ENCODE measurements at regions not wholly inside any gene's neighbourhood (a gene's known extent, or its start where the extent isn't known, plus 50 kb on each side); places are given as distances from the start of the nearest gene placed in this dataset.
A peak's percentile ranks its signal among the peaks of the same experiment; 100 is the strongest.

DNA sequence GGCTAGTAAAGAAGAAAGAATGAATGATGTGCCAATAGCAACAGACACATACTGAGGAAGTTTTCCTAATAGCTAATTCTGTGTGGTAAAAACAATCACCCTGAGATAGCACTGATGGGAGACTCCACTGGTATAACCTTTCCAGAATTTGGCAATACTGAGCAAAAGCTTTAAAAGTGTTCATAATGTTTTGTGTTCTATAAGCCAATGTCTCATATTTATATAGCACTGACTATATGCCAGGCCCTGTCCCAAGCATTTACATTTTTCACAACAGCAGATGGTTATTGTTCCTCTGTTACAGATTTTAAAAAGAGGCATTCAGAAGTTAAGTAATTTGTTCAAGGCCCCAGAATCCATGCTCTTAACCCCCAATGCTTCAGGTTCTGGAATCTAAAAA, 108.0 kb upstream of the DST start:
- TF ChIP-seq, protein P1, sequence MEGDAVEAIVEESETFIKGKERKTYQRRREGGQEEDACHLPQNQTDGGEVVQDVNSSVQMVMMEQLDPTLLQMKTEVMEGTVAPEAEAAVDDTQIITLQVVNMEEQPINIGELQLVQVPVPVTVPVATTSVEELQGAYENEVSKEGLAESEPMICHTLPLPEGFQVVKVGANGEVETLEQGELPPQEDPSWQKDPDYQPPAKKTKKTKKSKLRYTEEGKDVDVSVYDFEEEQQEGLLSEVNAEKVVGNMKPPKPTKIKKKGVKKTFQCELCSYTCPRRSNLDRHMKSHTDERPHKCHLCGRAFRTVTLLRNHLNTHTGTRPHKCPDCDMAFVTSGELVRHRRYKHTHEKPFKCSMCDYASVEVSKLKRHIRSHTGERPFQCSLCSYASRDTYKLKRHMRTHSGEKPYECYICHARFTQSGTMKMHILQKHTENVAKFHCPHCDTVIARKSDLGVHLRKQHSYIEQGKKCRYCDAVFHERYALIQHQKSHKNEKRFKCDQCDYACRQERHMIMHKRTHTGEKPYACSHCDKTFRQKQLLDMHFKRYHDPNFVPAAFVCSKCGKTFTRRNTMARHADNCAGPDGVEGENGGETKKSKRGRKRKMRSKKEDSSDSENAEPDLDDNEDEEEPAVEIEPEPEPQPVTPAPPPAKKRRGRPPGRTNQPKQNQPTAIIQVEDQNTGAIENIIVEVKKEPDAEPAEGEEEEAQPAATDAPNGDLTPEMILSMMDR (IDR thresholded peaks at IDR 0.05): no peak
- no peak overlapping the region for H3K4me3 ChIP-seq
- no peaks in the 10 kb centered on the region for H3K9me3 ChIP-seq
- DNase-seq (ENCODE audit: low spot score in 2 of 2): no peak
- H3K27me3 ChIP-seq: no peaks in the 10 kb centered on the region
- H3K4me1 ChIP-seq: peaks cover 4 to 33% of the 10 kb centered on the region in 2 donors
- no peaks in the 10 kb centered on the region for H3K36me3 ChIP-seq
- intact Hi-C loops (cut with DNase I): no loop called here
- peak overlapping the region in 1 of 2 donors; percentile 56 for H3K27ac ChIP-seq

DNA sequence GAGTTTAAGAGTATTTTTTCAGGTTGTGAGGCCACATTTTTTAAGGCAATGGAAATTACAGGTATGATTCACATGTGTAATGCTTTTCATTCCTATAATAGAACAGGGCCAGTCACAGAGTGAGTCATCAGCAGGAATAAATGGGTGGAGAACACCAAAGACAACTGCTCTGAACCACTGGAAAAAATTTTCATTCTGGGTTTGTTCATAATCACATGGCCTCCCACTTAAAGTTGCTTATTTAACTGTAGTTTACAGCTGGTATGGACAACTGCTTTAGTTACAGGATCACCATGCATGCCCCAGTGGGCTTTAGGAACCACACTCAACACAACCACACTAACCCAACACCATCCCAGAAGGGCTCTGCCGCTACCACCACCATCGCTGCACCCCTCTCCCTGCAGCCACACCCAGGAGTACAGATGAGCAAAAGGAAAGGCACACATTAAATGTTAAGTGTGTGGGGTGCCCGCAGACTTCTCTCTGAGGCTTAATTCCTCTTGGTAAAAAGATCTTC, 107.0 kb upstream of the DST start:
- Histone ChIP-seq H3K9me3 (no peaks in the 10 kb centered on the region), H3K4me3 (no peak overlapping the region), H3K27me3 (no peaks in the 10 kb centered on the region), H3K4me1 (peaks cover 4 to 32% of the 10 kb centered on the region in 2 donors), H3K36me3 (no peaks in the 10 kb centered on the region), H3K27ac (peak overlapping the region; percentile 24 to 56)
- DNase-seq (ENCODE audit: low spot score in 2 of 2): no peak
- intact Hi-C loops (cut with DNase I): no loop called here
- TF ChIP-seq, protein P1 (IDR thresholded peaks at IDR 0.05): no peak

DNA sequence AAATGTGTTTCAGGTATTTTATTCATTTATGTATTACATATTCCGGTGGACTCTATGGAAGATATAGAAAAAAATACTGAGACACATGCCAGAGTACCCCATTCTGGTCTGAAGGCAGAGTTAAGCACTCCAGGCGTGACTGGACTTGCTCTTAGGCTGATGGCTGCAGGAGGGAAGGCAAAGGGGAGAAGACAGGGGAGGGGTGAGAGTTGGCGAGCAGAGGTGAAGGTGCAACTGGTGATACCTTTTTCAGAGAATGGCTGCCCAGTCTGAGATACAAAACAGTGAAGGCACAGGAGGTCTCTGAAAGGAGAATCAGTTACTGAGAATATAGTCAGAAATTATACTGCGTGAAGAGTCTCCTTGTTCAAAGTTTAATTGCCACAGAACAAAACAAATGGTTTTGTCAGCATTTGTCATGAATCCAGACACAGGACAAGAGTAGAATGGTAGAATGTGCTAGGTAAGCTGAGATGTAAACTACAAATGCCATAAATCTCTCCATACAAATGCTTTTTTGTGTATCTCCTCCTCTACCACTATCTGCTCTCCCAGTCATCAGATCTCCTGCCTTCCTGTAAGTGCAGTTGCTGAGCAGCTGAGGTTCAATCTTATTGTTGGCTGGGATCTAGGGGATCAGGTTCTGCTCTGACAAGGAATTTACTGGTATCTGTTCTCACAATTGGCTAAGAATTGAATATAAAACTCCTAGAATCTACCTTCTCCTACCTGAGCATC, 104.2 kb upstream of the DST start:
- H3K4me1 ChIP-seq: peaks cover 4 to 21% of the 10 kb centered on the region in 2 donors
- H3K27ac ChIP-seq: no peak overlapping the region

DNA sequence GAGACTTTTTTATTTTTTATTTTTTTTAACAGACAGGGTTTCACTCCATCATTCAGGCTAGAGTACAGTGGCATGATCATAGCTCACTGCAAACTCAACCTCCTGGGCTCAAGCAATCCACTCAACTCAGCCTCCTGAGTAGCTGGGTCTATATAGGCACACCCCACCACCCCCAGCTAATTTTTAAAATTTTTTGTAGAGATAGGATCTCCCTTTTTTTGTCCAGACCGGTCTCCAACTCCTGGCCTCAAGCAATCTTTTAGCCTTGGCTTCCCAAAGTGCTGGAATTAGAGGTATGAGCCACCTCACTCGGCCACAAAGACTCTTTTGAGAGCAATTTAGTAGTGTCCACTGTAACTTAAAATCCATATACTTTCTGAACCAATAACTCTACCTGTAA, 103.3 kb upstream of the DST start:
- no peak overlapping the region for H3K4me3 ChIP-seq
- no peak for DNase-seq (ENCODE audit: low spot score in 2 of 2)
- TF ChIP-seq, protein P1 (IDR thresholded peaks at IDR 0.05): no peak
- H3K36me3 ChIP-seq: no peaks in the 10 kb centered on the region
- H3K4me1 ChIP-seq: peaks cover 6 to 23% of the 10 kb centered on the region in 2 donors
- no peaks in the 10 kb centered on the region for H3K9me3 ChIP-seq
- intact Hi-C loops (cut with DNase I): no loop called here
- no peaks in the 10 kb centered on the region for H3K27me3 ChIP-seq
- no peak overlapping the region for H3K27ac ChIP-seq

More for the DNA sequence above, 104.2 kb upstream of the DST start:
- Histone ChIP-seq H3K9me3 (no peaks in the 10 kb centered on the region), H3K4me3 (no peak overlapping the region), H3K27me3 (no peaks in the 10 kb centered on the region), H3K36me3 (no peaks in the 10 kb centered on the region)
- intact Hi-C loops (cut with DNase I): no loop called here
- no peak for DNase-seq (ENCODE audit: low spot score in 2 of 2)
- TF ChIP-seq, protein P1 (IDR thresholded peaks at IDR 0.05): no peak

DNA sequence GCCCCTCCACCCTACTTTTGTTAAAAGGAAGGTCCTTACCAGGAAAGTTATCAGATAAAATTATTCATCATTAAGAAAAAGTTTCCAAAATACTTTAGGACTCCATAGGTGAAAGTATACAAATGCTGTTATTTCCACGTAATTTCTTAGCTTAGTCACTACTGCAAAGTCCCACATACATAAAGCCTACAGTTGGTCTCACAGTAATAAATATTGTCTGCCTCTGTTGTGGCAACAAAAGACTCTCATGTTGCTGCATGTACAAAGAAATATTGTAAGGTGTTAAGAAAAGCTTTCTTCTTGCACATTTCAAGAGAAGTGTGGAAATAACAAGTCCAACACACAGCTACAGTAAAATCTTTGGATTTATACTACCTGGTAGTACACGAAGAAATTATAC, 102.4 kb upstream of the DST start:
- DNase-seq (ENCODE audit: low spot score in 2 of 2): no peak
- H3K4me3 ChIP-seq: no peak overlapping the region
- no peak overlapping the region for H3K27ac ChIP-seq
- no peaks in the 10 kb centered on the region for H3K36me3 ChIP-seq
- H3K27me3 ChIP-seq: no peaks in the 10 kb centered on the region
- peaks cover 6 to 28% of the 10 kb centered on the region in 2 donors for H3K4me1 ChIP-seq
- H3K9me3 ChIP-seq: no peaks in the 10 kb centered on the region
- intact Hi-C loops (cut with DNase I): no loop called here
- TF ChIP-seq, protein P1 (IDR thresholded peaks at IDR 0.05): no peak

All from ascending aorta (tissue), 2 donors.